HG02981 (cell line): ENCODE measurements at regions not wholly inside any gene's neighbourhood (a gene's known extent, or its start where the extent isn't known, plus 50 kb on each side); places are given as distances from the start of the nearest gene placed in this dataset.
"Not testable (repeated sequence)": the region's sequence is repeated elsewhere in the genome, so short reads cannot be mapped to it uniquely, and the experiment has no call there.

Experiments
- ATAC-seq: cut with Tn5 transposase; IDR thresholded peaks from one replicate; pipeline ENCODE4 v1.9.1; 2021; ENCODE audit warnings: mild to moderate bottlenecking, moderate library complexity; ENCODE audit not compliant: unreplicated experiment

DNA sequence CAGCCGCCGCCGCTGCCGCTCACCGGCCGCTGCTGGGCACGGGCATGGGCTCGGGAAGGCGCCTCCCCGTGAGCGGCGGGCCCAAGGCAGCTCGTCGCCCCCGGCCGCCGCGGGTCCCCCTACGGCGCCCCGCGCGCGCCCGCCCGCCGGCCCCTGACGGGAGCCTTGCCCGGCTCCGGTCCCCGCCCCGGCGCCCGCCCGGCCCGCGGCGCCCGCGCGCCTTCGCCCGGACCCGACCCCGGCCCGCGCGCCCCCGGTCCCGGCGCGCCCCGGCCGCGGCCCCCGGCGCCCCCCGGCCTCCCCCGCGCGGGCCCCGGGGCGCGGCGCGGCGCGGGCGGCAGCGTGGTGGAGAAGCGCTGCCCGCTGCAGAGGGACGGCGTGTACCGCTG is 177.7 kb downstream of the OR4M2 start:
- ATAC-seq, result no peak

DNA sequence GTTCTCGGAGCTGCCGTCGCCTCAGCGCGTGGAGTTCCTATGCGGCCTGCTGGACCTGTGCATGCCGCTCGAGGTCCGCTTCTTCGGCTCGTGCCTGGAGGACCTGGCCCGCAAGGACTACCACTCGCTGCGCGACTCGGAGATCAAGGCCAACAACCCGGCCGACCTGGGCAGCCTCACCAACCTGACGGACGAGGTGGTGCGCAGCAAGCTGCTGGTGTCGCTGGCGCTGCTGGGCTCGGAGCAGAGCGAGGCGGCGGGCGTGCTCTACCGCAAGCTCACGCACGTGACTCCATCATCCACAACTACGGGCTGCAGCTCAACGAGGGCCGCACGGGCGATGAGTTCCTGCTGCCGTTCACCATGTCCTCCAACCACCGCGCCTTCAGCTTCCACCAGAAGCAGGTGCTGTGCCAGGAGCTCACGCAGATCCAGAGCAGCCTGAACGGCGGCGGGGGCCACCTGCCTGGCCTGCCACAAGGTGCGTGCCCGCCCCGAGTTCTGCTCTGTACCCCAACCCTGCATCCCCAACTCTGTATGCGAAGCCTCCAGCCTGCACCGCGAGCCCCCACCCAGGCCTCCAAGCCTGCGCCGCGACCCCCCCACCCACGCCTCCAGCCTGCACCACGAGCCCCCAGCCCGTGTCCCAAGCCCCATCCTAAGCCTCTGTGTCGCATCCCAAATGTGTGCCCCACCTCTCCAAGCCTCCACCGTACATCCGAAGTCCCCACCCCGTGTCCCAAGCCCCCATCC is 178.2 kb downstream of the OR4M2 start:
- no peak for ATAC-seq

DNA sequence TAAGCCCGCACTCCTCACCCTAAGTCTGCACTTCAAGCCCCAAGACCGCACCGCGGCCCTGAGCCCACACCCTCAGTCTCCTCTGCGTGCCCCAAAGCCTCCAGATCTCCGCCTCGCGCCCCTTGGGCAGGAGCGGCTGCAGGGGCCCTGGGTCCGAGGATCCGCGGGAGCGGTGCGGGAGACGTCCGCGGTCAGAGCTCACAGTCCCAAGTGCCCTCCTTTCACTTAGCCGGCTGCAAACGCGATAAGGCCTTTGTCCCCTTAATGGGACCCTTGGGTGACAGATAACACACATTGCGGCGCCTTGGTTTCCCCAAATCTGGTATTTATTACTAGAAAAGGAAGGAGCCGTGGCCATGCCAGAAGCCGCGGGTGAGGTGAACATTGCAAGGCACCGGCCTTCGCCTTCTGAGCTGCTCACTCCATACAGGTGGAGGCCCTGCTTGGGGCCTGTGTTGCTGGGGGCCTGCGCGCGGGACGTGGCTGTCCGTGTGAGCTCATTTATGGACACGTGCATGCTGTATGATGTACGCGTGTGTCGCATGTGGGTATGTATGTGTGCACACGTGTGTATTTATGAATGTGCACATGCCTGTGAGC is 178.9 kb downstream of the OR4M2 start:
- ATAC-seq, result not testable (repeated sequence)

DNA sequence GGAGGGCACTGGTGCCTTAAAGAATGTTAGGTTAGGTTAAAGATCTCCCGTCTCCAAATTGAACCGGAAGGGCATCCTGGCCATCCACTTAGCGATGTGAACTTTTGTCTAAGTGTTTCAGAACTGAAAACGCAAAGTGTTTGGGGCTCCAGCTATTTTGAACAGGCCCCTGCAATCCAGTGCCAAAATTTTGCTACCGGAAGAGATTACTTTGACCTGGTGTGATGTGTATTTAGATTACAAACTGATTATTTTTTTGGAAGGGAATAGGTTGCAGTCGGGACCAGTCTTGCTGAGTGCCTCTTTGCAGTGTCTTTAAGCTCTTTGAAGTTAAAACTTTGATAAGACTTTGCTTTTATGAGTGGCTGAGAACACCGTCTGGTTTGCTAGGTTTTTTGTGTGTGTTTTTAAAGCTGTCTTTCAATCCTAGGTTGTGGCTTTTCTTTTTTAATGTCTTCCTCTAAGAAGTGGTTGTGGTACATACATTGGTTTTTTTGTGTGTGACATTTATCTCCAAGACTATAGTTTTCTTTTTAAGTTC is 179.6 kb downstream of the OR4M2 start:
- no peak for ATAC-seq

DNA sequence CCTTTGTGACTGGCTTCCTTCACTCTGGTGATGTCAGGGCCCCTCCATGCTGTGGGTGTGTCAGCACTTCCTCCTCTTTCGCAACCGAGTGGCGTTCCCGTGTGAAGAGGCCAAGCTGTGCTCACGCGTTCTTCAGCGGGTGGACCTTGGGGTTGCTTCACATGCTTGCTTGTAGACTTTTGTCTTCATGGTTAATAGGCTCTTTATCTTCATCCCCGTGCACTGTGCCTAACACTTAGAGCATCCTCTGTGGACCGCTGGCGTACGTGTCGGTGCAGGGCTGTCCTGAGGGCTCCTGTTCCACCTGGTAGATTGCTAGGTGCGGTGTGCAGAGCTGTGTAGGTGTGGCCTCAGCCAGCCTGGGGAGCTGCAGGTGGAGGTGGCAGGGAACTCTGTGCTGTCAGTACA is 182.3 kb downstream of the OR4M2 start:
- no peak for ATAC-seq

DNA sequence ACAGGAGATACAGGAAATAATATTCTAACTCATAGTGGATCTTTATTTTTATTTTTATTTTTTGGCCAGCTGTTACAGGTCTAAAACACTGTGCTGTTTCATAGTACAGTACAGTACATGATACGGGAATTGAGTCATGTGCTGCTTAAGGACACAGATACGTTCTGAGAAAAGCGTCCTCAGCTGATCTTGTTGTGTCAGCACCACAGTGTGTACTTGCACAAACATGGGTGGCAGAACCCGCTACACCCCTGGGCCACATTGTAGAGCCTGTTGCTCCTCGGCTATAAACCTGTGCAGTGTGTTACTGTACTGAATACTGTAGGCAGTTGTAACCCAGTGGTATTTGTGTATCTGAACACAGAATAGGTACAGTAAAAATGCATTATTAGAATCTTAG is 183.4 kb downstream of the OR4M2 start:
- no peak for ATAC-seq

DNA sequence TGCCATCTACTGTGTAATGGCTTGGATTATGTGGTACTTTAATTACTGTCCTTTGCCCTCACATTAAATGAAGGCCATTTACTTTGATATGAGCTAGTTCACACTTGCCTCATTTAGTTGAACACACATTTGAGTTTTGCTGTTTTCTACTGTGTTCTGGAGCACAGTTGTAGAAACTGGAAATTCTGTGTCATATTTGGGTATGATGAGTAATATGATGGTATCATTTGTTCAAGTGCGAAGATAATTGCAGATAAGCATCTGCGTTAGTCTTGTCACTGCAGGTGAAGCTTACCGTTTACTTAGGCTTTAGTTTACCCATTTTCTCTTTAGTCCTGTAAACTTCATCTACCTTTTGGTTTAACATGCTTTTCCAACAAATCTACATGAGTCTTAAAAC is 183.9 kb downstream of the OR4M2 start:
- ATAC-seq, result not testable (repeated sequence)

DNA sequence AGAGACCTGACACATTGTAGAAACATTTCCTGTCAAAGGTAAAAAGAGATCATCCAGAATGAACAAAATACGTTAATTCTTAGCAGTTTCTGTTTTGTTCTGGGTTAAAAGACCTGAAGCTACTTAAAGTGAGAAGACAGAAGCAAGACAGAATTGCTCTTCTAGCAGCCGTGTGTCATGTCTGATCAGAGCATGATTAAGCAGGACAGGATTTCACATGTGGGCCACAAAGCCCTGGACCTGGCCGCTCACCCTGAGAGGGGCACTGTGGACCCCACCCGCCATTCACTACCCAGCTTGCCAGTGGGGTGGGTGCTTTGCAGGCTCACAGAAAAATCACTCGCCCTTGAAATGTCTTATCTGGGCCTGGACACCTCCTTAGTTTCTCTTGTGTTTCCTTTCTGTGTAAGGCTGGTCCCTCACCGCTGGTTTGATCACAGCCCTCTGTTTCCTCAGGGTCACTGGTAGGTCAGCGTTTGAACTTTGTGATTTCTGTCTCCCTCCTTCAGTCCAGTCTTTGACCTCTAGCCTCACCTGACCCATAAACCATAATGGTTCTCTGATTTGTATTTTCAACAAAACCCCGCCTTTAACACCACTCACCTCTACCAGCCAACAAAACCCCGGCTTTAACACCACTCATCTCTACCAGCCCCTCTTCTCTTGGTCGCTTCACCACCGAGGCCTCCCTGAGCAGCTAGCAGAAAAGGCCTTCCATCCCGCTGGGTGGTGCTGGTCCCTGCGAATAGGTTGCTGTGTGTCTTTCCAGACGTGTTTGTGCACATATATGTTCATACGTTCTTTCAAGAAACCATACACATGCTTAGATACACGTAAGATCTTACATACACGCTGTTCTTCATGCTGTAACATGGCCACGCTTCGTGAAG is 185.0 kb downstream of the OR4M2 start:
- ATAC-seq, result no peak

DNA sequence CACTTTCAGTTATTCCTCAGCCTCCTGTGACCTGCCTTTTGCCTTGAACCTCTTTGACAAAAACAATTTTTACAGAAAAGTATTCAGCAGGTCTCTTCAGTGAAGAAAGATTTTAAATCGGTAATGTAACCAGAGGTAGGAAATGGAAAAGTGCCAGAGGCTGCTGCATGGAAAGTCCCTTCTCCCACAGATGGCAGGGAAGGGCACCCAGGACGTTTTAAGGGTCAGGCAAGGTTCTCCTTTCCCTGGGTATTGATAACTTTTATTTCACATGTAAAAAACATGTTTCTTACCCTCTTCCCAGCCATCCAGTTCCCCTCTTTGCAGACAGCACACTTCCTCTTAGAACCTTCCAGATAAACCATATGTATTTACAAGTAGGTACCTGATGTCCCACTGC is 185.6 kb downstream of the OR4M2 start:
- no peak for ATAC-seq

DNA sequence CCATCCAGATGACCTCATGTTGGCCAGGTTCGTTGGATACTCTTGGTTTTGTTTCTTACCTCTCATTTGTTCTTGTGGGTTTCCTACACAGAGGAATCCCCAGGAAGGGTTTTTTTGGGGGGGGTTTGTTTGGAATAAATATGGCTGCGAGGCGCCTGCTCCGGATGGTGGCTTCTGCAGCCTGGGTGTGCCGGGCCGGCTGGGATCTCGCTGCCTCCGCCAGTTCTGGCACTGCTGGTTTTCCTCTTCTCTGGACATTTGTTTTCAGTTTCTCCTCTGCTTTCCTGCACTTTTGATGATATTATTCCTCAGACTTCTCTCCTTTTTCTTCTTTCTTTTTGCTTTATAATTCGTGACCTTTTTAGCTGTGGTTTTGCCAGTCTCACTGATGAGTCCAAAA is 187.4 kb downstream of the OR4M2 start:
- ATAC-seq, result no peak

DNA sequence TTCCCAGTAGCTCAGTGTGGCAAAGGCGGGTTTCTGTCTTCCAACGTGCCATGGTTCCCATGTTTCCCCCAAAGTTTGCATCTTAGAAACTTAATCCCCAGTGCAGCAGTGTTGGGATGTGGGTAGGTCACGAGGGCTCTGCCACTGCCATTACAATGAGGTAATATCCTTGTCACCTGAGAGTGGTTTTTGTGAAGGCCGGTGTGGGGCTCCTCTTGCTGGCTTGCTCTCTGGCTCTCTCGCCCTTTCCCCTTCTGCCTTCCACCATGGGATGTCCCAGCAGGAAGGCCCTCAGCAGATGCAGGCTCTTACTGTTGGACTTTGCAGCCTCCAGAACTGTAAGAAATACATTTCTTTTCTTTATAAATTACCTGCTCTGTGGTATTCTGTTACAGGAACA is 187.9 kb downstream of the OR4M2 start:
- ATAC-seq, result not testable (repeated sequence)

DNA sequence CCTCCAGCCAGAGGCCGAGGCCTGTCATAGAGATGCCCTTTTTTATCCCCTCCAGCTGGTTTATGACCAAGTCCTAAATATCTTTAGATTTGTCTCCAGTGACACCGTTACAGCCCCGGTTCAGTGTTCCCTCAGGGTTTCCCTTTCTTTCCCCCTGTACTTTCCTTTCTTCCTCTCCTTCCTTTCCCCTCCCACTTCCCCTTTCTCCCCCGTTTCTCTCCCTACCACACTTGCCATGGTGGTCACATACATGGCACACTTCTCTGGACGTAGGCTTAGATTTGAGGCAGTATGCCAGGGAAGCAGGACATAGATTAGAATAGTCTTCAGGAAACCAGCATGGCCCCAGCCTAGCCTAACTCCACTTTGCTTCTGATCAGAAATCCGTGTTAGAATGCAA is 188.3 kb downstream of the OR4M2 start:
- ATAC-seq, result not testable (repeated sequence)

DNA sequence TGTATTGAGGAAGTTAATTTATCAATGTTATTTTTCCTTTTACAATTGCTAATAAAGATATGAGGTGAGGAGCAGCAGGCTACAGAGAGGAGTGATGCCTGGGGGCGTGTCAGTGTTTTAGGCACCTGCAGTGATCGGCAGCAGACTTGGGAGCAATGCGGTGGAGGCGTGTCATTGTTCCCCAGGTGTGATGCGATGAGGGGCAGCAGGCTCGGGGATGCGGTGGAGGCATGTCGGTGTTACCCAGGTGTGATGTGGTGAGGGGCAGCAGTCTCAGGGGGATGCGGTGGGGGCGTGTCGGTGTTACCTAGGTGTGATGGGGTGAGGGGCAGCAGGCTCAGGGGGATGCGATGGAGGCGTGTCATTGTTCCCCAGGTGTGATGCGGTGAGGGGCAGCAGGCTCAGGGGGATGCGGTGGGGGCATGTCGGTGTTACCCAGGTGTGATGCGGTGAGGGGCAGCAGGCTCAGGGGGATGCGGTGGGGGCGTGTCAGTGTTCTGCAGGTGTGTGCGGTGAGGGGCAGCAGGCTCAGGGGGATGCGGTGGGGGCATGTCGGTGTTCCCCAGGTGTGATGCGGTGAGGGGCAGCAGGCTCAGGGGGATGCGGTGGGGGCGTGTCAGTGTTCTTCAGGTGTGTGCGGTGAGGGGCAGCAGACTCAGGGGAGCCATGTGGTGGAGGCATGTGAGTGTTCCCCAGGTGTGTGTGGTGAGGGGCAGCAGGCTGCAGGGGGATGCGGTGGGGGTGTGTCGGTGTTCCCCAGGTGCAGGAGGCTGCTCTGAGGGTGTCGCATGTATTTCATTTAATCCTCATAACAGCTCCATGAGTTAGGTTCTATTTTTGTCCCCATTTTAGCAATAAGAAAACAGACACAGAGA is 186.2 kb upstream of the GOLGA6L22 start:
- ATAC-seq, result not testable (repeated sequence)

DNA sequence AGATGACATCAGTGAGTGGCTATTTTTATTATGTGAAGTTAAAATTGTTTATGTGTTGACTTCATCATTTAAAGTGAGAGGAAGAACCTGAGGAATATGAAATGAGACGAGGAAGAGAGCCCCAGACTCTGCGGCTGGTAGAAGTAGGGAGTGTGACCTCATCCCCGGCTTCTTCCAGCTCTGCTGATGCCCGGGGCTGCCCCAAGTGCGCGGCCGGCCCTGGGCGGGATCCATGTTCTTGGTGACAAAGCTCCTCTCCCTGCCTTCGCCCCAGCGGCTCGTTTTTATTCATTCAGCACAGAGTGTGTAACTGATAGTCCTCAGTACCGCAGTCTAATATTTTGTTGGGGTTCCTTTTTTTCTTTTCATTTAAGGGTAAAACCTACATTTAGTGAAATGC is 185.5 kb upstream of the GOLGA6L22 start:
- not testable (repeated sequence) for ATAC-seq

DNA sequence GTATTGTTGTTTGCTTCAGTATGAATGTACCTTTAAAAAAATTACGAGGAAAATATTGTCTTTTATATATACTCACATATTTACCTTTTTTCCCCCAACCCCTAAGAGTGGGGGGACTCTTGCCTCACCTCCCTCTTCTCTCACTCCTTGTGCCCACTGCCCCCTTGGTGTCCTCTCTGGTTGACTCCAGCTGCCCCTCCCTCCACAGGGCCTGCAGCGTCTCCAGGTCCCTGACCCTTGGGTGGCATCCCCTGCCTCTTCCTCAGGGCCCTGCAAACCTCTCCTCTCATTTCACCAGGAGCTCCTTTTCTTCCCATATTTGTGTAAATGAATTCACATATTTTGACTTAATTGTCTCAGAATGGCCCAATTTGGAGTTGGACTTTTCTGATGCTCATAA is 184.3 kb upstream of the GOLGA6L22 start:
- not testable (repeated sequence) for ATAC-seq

DNA sequence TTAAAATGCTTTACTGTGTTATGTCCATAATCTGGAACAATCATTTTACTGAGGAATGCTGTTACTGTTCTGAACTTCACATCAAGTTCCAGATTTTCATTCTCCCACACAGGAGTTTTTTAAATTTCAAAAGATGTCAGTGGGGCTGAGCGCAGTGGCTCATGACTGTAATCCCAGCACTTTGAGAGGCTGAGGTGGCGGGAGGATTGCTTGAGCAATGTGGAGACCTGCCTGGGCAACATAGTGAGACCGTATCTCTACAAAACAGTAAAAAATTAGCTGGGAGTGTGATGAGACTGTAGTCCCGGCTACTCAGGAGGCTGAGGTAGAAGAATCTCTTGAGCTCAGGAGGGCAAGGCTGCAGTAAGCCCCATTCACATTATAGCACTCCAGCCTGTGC is 177.9 kb upstream of the GOLGA6L22 start:
- ATAC-seq, result not testable (repeated sequence)

DNA sequence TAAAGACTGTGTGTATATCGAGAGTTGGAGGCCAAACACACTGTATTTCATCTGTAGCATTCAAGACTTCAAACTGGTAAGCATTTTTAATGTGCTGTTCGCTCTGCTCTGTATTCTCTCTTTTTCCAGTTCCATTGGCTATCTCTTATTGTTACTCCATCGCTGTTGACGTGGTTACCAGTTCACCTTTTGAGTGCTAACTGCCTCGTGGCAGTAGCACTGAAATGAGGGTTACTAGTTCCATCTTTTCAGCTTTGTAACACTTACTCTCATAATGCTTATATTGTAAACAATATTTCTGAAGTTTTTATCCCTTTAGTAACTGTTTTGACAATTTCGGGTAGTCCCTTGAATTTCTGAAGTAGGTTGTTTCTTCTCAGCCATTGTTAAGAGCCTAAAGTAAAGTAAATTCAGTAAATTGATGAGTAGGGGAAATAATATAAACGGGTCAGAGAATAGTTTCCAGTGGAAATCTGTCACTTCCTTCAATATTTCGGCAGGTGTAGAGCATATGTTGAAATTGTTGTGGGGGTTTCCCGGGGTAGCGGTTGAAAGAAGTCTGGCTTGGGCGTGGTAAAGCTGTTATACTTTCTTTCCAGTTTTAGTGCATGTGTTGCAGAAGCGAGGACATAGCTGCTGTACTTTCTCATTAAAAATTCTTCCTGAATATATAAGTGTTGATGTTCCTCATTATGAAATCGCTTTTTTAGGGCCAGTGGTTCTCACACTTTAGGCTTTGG is 175.7 kb upstream of the GOLGA6L22 start:
- ATAC-seq, result not testable (repeated sequence)

DNA sequence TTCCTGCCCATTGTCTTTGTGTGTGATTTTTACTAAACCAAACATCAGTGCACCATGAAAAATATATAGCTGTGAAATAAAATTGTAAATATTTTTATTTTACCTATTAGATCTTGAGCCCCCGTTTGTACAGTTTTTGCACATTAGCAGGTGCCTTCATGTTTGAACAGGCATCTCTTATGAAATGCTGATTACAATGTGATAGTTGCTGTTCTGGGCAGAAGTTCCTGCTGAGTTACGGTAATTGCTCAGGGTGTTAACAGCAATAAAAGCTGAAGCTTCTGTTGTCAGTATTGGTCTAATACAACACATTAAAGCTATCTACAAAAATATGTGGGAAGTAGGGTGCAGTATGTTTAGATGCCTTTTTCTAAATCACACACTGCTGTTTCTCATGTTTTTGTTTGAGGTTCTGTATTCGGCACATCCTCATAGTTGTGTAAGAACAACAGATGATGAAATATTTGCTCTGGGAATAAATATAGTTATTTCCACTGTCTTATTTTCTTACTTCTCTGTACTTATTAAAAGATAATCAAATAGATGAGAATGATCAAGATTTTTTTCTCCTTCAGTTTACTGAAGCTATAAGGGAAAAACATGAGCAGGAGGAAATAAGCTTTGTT is 173.8 kb upstream of the GOLGA6L22 start:
- not testable (repeated sequence) for ATAC-seq

DNA sequence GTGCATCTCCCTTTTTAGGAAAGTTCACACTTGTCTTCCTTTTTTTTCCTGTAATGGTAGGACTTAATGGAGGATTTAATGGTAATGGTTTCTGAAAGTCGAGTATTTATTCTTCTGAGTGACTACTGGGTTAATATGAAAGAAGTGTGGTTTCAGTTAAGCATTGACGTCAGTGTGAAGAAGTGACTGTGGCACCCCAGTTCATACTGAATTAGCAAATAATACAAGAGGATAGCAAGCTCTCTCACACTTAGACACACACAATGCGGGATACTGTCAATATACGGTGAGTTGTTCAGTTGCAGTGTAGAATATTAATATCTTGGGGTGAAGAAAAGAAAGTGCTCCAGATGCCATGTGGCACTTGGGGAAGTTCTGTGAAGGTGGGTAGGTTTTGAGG is 167.6 kb upstream of the GOLGA6L22 start:
- not testable (repeated sequence) for ATAC-seq
